ENCODE measurements at regions not wholly inside any gene's neighbourhood (a gene's known extent, or its start where the extent isn't known, plus 50 kb on each side); places are given as distances from the start of the nearest gene placed in this dataset.

- dilution Hi-C loops (cut with MboI; ENCODE audit: extremely low pct_ligation_motif_present, low sequenced_read_pairs) = no loop called here
- CTCF ChIA-PET = no interaction called here
- BruUV-seq (replicated peaks) = no TSS peak
Measured at GRCh38 chr2:67002618-67003371, 394.3 kb upstream of the ETAA1 start.

More at GRCh38 chr2:67002618-67003371, 394.3 kb upstream of the ETAA1 start:
- FAIRE-seq (no peak), DNase-seq (ENCODE audit: low read depth, low spot score) (no peak)
- POLR2A ChIA-PET = no interaction called here
- no peak overlapping the region for H3K9ac ChIP-seq (replicated peaks; ENCODE audit: extremely low read depth, insufficient read depth, low read length)
- intact Hi-C loops (cut with micrococcal nuclease) = no loop called here
- H3K79me2 ChIP-seq (ENCODE audit: control insufficient read depth, insufficient read depth, low read length) = no peaks in the 10 kb centered on the region
- no peaks in the 10 kb centered on the region for H3K9me1 ChIP-seq (replicated peaks; ENCODE audit: control insufficient read depth, extremely low read depth, insufficient read depth, low read length)
- no peaks in the 10 kb centered on the region for H3K4me1 ChIP-seq (ENCODE audit: control insufficient read depth, extremely low read depth, insufficient read depth, low read length)
- H4K20me1 ChIP-seq (replicated peaks; ENCODE audit: control insufficient read depth, extremely low read depth, insufficient read depth, low read length) = no peaks in the 10 kb centered on the region
- no peak overlapping the region for H3K4me2 ChIP-seq (ENCODE audit: insufficient read depth, low read length)
- no peaks in the 10 kb centered on the region for H3K9me3 ChIP-seq (replicated peaks; ENCODE audit: control insufficient read depth, insufficient read depth, low read length)
- H3K27ac ChIP-seq (ENCODE audit: insufficient read depth, low read depth, low read length) = no peak overlapping the region
- TF ChIP-seq JUN (IDR thresholded peaks at IDR 0.05; ENCODE audit: borderline replicate concordance, insufficient read depth, insufficient read length, low read depth) (no peak), FOS (IDR thresholded peaks at IDR 0.05; ENCODE audit: borderline replicate concordance, insufficient read depth, low read length) (no peak), EZH2 (IDR thresholded peaks at IDR 0.05; ENCODE audit: borderline replicate concordance, low read depth, low read length, severe bottlenecking) (no peak), MYC (IDR thresholded peaks at IDR 0.05; ENCODE audit: low read depth, low read length) (no peak), CTCF (IDR thresholded peaks at IDR 0.05; ENCODE audit: extremely low read depth in 1 of 2, insufficient read depth in 1 of 2, low read depth in 1 of 2, low read length in 2 of 2) (no peak), GATA2 (IDR thresholded peaks at IDR 0.05; ENCODE audit: insufficient read depth, insufficient read length, low read depth, low read length) (no peak), MAX (IDR thresholded peaks at IDR 0.05; ENCODE audit: insufficient read depth, insufficient read length) (no peak), POLR2AphosphoS5 (IDR thresholded peaks at IDR 0.05; ENCODE audit: insufficient read depth, low read depth, low read length) (no peak), POLR2A (IDR thresholded peaks at IDR 0.05; ENCODE audit: low read depth, low read length) (no peak)
- H3K4me3 ChIP-seq (replicated peaks in 1 of 3; ENCODE audit: insufficient read depth in 1 of 3, low read depth in 1 of 3, low read length in 3 of 3) = no peak overlapping the region
- no peaks in the 10 kb centered on the region for H3K27me3 ChIP-seq (ENCODE audit: control insufficient read depth in 2 of 2, insufficient read depth in 2 of 2, low read length in 2 of 2)
- H2AFZ ChIP-seq (ENCODE audit: low read depth, low read length) = no peak overlapping the region
- no peaks in the 10 kb centered on the region for H3K36me3 ChIP-seq (ENCODE audit: control insufficient read depth in 2 of 2, extremely low read depth in 1 of 2, insufficient read depth in 2 of 2, low read length in 2 of 2)

Measured in endothelial cell of umbilical vein (primary cell).